Mesenchymal stem cell (in vitro differentiated cells and primary cell): ENCODE measurements at regions not wholly inside any gene's neighbourhood (a gene's known extent, or its start where the extent isn't known, plus 50 kb on each side); places are given as distances from the start of the nearest gene placed in this dataset.
A peak's percentile ranks its signal among the peaks of the same experiment; 100 is the strongest.

ENCODE experiments used
- DNase-seq: peaks from one replicate; pipeline ENCODE4 v3.0.0-alpha.2; 2013
- H2AFZ ChIP-seq: one replicate; pipeline ENCODE4 v1.6.1; 2013; ENCODE audit warnings: low read depth, mild to moderate bottlenecking, control low read depth, inconsistent platforms, low read length, moderate library complexity
- H2AK5ac ChIP-seq: 2 replicates; pipeline ENCODE4 v1.6.1; 2013; ENCODE audit warnings: low read length, moderate library complexity, mild to moderate bottlenecking, inconsistent platforms; ENCODE audit not compliant: severe bottlenecking
- H2BK120ac ChIP-seq: one replicate; pipeline ENCODE4 v1.6.1; 2013; ENCODE audit warnings: low read depth, mild to moderate bottlenecking, inconsistent platforms, low read length, moderate library complexity
- H2BK12ac ChIP-seq, 2 experiments: one replicate each; pipeline ENCODE4 v1.6.1; 2013; ENCODE audit warnings: inconsistent platforms in 2 of 2, low read length in 2 of 2, mild to moderate bottlenecking in 2 of 2, moderate library complexity in 2 of 2, control low read depth in 1 of 2
- H2BK15ac ChIP-seq: one replicate; pipeline ENCODE4 v1.6.1; 2013; ENCODE audit warnings: mild to moderate bottlenecking, low read depth, inconsistent platforms; ENCODE audit not compliant: poor library complexity, severe bottlenecking
- H2BK5ac ChIP-seq: 2 replicates; pipeline ENCODE4 v1.6.1; 2013; ENCODE audit warnings: low read depth, mild to moderate bottlenecking, low read length, control low read depth, inconsistent platforms; ENCODE audit not compliant: poor library complexity, severe bottlenecking
- H3K14ac ChIP-seq, 2 experiments: one replicate each; pipeline ENCODE4 v1.6.1; 2013; ENCODE audit warnings: inconsistent platforms in 2 of 2, low read length in 2 of 2, control low read depth in 1 of 2, mild to moderate bottlenecking in 1 of 2, moderate library complexity in 1 of 2
- H3K18ac ChIP-seq, 2 experiments: one replicate each; pipeline ENCODE4 v1.6.1; 2013; ENCODE audit warnings: inconsistent platforms in 2 of 2, low read length in 2 of 2, control low read depth in 1 of 2, low read depth in 1 of 2, mild to moderate bottlenecking in 1 of 2
- H3K23ac ChIP-seq, 2 experiments: one replicate each; pipeline ENCODE4 v1.6.1; 2013; ENCODE audit warnings: inconsistent platforms in 2 of 2, low read length in 2 of 2, mild to moderate bottlenecking in 2 of 2, moderate library complexity in 2 of 2, control low read depth in 1 of 2
- H3K27ac ChIP-seq: 2 replicates; pipeline ENCODE4 v1.5.1; 2013; ENCODE audit warnings: mild to moderate bottlenecking, moderate library complexity, low read length, control low read depth, inconsistent platforms; ENCODE audit not compliant: poor library complexity, severe bottlenecking
- H3K27me3 ChIP-seq, 2 experiments: 2 replicates each; pipeline versions ENCODE4 v1.6.1 to v1.7.0; 2013; ENCODE audit warnings: low read length in 2 of 2, mild to moderate bottlenecking in 2 of 2, moderate library complexity in 2 of 2, control low read depth in 1 of 2, inconsistent platforms in 1 of 2; ENCODE audit not compliant: control insufficient read depth in 1 of 2, insufficient read depth in 1 of 2
- H3K36me3 ChIP-seq, 2 experiments: 2 replicates each; pipeline versions ENCODE4 v1.6.1 to v1.7.0; 2013; ENCODE audit warnings: low read length in 2 of 2, control low read depth in 1 of 2, inconsistent platforms in 1 of 2, low read depth in 1 of 2, mild to moderate bottlenecking in 1 of 2; ENCODE audit not compliant: insufficient read depth in 2 of 2, control insufficient read depth in 1 of 2
- H3K4ac ChIP-seq, 2 experiments: one replicate each; pipeline ENCODE4 v1.6.1; 2013; ENCODE audit warnings: inconsistent platforms in 2 of 2, low read length in 2 of 2, mild to moderate bottlenecking in 2 of 2, moderate library complexity in 2 of 2, control low read depth in 1 of 2, low read depth in 1 of 2
- H3K4me1 ChIP-seq: 2 replicates; pipeline ENCODE4 v1.6.1; 2013; ENCODE audit warnings: low read depth, low read length, control low read depth; ENCODE audit not compliant: control insufficient read depth, insufficient read depth
- H3K4me2 ChIP-seq: 2 replicates; pipeline ENCODE4 v1.6.1; 2013; ENCODE audit warnings: low read length, mild to moderate bottlenecking, inconsistent platforms; ENCODE audit not compliant: poor library complexity, severe bottlenecking
- H3K4me3 ChIP-seq, 2 experiments: 2 replicates each; pipeline versions ENCODE4 v1.5.1 to v1.7.0; 2013; ENCODE audit warnings: low read length in 2 of 2, mild to moderate bottlenecking in 2 of 2, control low read depth in 1 of 2, low read depth in 1 of 2; ENCODE audit not compliant: insufficient read depth in 1 of 2
- H3K79me1 ChIP-seq: replicated peaks from 2 replicates; pipeline ENCODE4 v1.6.1; 2013; ENCODE audit warnings: mild to moderate bottlenecking, control low read depth, low read length, inconsistent platforms; ENCODE audit not compliant: poor library complexity, severe bottlenecking
- H3K9ac ChIP-seq: 2 replicates; pipeline ENCODE4 v1.7.0; 2013; ENCODE audit warnings: mild to moderate bottlenecking, low read length, moderate library complexity
- H3K9me3 ChIP-seq: 2 replicates; pipeline ENCODE4 v1.7.0; 2013; ENCODE audit warnings: mild to moderate bottlenecking, low read length; ENCODE audit not compliant: control insufficient read depth
- H4K8ac ChIP-seq: one replicate; pipeline ENCODE4 v1.6.1; 2013; ENCODE audit warnings: inconsistent platforms, mild to moderate bottlenecking, low read length, moderate library complexity
- H4K91ac ChIP-seq: one replicate; pipeline ENCODE4 v1.6.1; 2013; ENCODE audit warnings: mild to moderate bottlenecking, low read length, inconsistent platforms
- WGBS: methylation state at CpG from one replicate; pipeline ENCODE4 v1.1.7; 2013; ENCODE audit warnings: mixed read lengths; 5-methylcytosine and 5-hydroxymethylcytosine counted together

GRCh38 chrX:40524423-40524822, 56.3 kb upstream of the ATP6AP2 start:
- no peak overlapping the region for H3K18ac ChIP-seq

GRCh38 chrX:40523852-40524251, 56.9 kb upstream of the ATP6AP2 start:
- Histone ChIP-seq H3K27ac (no peak overlapping the region), H4K91ac (no peak overlapping the region), H3K36me3 (no peaks in the 10 kb centered on the region), H3K4me3 (no peak overlapping the region), H3K23ac (no peak overlapping the region), H2BK12ac (no peak overlapping the region), H3K4ac (no peak overlapping the region), H3K79me1 (no peaks in the 10 kb centered on the region), H3K27me3 (peaks cover 0 to 83% of the 10 kb centered on the region in 2 experiments), H2BK15ac (no peak overlapping the region), H3K9ac (no peak overlapping the region), H3K4me1 (no peaks in the 10 kb centered on the region), H4K8ac (no peak overlapping the region), H3K9me3 (peaks cover 7% of the 10 kb centered on the region), H3K18ac (no peak overlapping the region), H2BK5ac (no peak overlapping the region), H2AFZ (no peak overlapping the region), H3K14ac (no peak overlapping the region), H3K4me2 (no peak overlapping the region), H2BK120ac (no peak overlapping the region), H2AK5ac (no peak overlapping the region)
- WGBS, result 85% methylated on average over 1 of the region's 3 CpGs
- DNase-seq, result no peak

More at GRCh38 chrX:40524423-40524822, 56.3 kb upstream of the ATP6AP2 start:
- Histone ChIP-seq H3K9me3 (peaks cover 7% of the 10 kb centered on the region), H3K9ac (no peak overlapping the region), H3K14ac (no peak overlapping the region), H2BK15ac (no peak overlapping the region), H3K23ac (no peak overlapping the region), H2BK5ac (no peak overlapping the region), H3K79me1 (no peaks in the 10 kb centered on the region), H3K4ac (no peak overlapping the region), H4K8ac (no peak overlapping the region), H3K4me3 (no peak overlapping the region), H3K4me1 (no peaks in the 10 kb centered on the region), H3K4me2 (no peak overlapping the region), H3K36me3 (no peaks in the 10 kb centered on the region), H2AFZ (no peak overlapping the region), H3K27me3 (peaks cover 0 to 84% of the 10 kb centered on the region in 2 experiments), H2BK120ac (no peak overlapping the region), H4K91ac (no peak overlapping the region), H2AK5ac (no peak overlapping the region), H3K27ac (no peak overlapping the region), H2BK12ac (no peak overlapping the region)
- no peak for DNase-seq
- WGBS, result 56% methylated on average over 1 of the region's 1 CpG

- Histone ChIP-seq H3K4me3 (no peak overlapping the region), H4K8ac (no peak overlapping the region), H2BK12ac (no peak overlapping the region), H3K14ac (peak overlapping the region in 1 of 2 experiments; percentile 3), H4K91ac (no peak overlapping the region), H3K9me3 (peaks cover 7% of the 10 kb centered on the region), H3K23ac (no peak overlapping the region), H2AFZ (no peak overlapping the region), H3K27ac (no peak overlapping the region), H2BK5ac (no peak overlapping the region), H3K9ac (no peak overlapping the region), H3K79me1 (no peaks in the 10 kb centered on the region), H2BK15ac (no peak overlapping the region), H3K18ac (no peak overlapping the region), H3K4ac (no peak overlapping the region), H2AK5ac (no peak overlapping the region), H3K4me1 (no peaks in the 10 kb centered on the region), H2BK120ac (no peak overlapping the region), H3K4me2 (no peak overlapping the region), H3K36me3 (no peaks in the 10 kb centered on the region), H3K27me3 (peaks cover 0 to 76% of the 10 kb centered on the region in 2 experiments)
- DNase-seq, result no peak
- 92% methylated on average over 10 of the region's 11 CpGs for WGBS
These were observed 58.8 kb upstream of the ATP6AP2 start for GRCh38 chrX:40521868-40522450.

- 92% methylated on average over 8 of the region's 8 CpGs for WGBS
- H4K91ac ChIP-seq, result no peak overlapping the region
- no peak overlapping the region for H3K23ac ChIP-seq
- no peak overlapping the region for H3K27ac ChIP-seq
- no peak overlapping the region for H3K4me2 ChIP-seq
- no peak overlapping the region for H4K8ac ChIP-seq
- H3K79me1 ChIP-seq, result no peaks in the 10 kb centered on the region
- no peak for DNase-seq
- no peak overlapping the region for H2AFZ ChIP-seq
- H2BK15ac ChIP-seq, result no peak overlapping the region
- H2BK120ac ChIP-seq, result no peak overlapping the region
- no peak overlapping the region for H3K4me3 ChIP-seq
- no peaks in the 10 kb centered on the region for H3K36me3 ChIP-seq
- H3K4me1 ChIP-seq, result peaks cover 8% of the 10 kb centered on the region
- H3K9me3 ChIP-seq, result no peaks in the 10 kb centered on the region
- H2BK5ac ChIP-seq, result no peak overlapping the region
- H3K9ac ChIP-seq, result no peak overlapping the region
- H2AK5ac ChIP-seq, result no peak overlapping the region
- peaks cover 0 to 56% of the 10 kb centered on the region in 2 experiments for H3K27me3 ChIP-seq
- no peak overlapping the region for H3K18ac ChIP-seq
- H3K14ac ChIP-seq, result no peak overlapping the region
- H3K4ac ChIP-seq, result no peak overlapping the region
- H2BK12ac ChIP-seq, result no peak overlapping the region
These were observed 66.4 kb upstream of the ATP6AP2 start for GRCh38 chrX:40514376-40514775.
